MM.1S (cell line): ENCODE measurements at regions not wholly inside any gene's neighbourhood (a gene's known extent, or its start where the extent isn't known, plus 50 kb on each side); places are given as distances from the start of the nearest gene placed in this dataset.

ENCODE experiments used
- CTCF ChIP-seq: fragments of 300-600 bp; sonication (generic); IDR thresholded peaks from 2 replicates; pipeline ENCODE4 v1.5.1; 2016; ENCODE audit warnings: antibody characterized with exemption, low read length, mixed read lengths
- EZH2 ChIP-seq: fragments of 300-600 bp; sonication (generic); optimal IDR thresholded peaks from 2 replicates; pipeline ENCODE3; 2017; ENCODE audit warnings: low read depth, mild to moderate bottlenecking, antibody characterized with exemption, low read length, mixed read lengths

DNA sequence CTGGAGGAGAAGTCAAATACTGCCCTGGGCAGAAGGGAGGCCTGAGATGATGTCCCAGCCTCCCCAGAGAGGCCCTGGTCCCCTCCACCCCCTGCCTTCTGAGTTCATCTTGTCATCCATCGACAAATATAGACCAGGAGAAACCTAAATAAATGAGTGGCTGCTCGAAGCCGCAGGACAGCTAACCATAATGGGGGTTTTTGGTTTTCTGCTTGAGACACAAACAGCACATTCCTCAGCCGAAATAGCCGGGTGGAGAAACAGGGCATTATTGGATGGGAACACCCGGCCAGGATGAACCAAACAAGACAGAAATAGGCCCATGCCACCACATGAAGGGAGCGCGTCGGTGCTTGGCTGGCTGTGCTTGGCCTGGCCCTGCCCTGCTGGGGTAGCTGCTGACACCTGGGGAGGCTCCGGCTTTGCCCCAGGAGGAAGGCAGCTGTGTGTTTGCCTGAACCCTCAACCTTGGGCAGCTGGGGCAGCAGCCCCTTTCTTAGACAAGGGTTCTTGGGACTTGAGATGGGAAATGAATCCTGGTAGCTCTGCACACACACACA is 188.1 kb downstream of the IRX5 start:
- TF ChIP-seq CTCF (no peak), EZH2 (no peak)
